GM12878 (cell line): ENCODE measurements at regions not wholly inside any gene's neighbourhood (a gene's known extent, or its start where the extent isn't known, plus 50 kb on each side); places are given as distances from the start of the nearest gene placed in this dataset.

Experiments
- ATAC-seq: fragments of 200-7000 bp; cut with Tn5 transposase; 3 replicates; pipeline ENCODE4 v1.9.1; 2020; ENCODE audit warnings: mild to moderate bottlenecking, moderate library complexity
- BruUV-seq: library from RNA; stranded (reverse); fragments of 400-500 nt; replicated peaks from 2 replicates; lab custom pipeline; 2021; lab: Mats Ljungman, UMichigan
- CTCF ChIA-PET: fragments of 300-600 bp; sonication (Branson Sonifier 250); formaldehyde crosslinking; extraction: SDS; loops from one replicate; lab custom pipeline; 2021; ENCODE audit warnings: inconsistent platforms; lab: Yijun Ruan, JAX
- POLR2A ChIA-PET: fragments of 350-600 bp; formaldehyde crosslinking; extraction: SDS; loops from one replicate; lab custom pipeline; 2021; ENCODE audit warnings: inconsistent platforms; lab: Charles Lee
- RAD21 ChIA-PET: fragments of 300-600 bp; sonication (Branson Sonifier 250); formaldehyde crosslinking; loops from one replicate; lab custom pipeline; 2023; ENCODE audit warnings: antibody characterized with exemption; ENCODE audit not compliant: unreplicated experiment; lab: Charles Lee
- SMC1A ChIA-PET: fragments of 300-600 bp; sonication (Branson Sonifier 250); formaldehyde crosslinking; loops from one replicate; lab custom pipeline; 2023; ENCODE audit not compliant: unreplicated experiment, uncharacterized antibody; lab: Charles Lee
- DNase-seq: peaks from one replicate; pipeline ENCODE4 v3.0.0-alpha.2; 2011; ENCODE audit warnings: low read depth, low spot score
- FAIRE-seq: peaks from 3 replicates; lab custom pipeline; 2011; peaks lifted over from hg19 to GRCh38; lab: Jason Lieb, UNC
- H2AFZ ChIP-seq: 2 replicates; pipeline ENCODE4 v1.6.0; 2011; ENCODE audit warnings: low read depth, low read length, control low read depth; ENCODE audit not compliant: control insufficient read depth
- H3K27ac ChIP-seq: 2 replicates; pipeline ENCODE4 v1.5.1; 2011; ENCODE audit warnings: control low read depth; ENCODE audit not compliant: control insufficient read depth, insufficient read depth
- H3K27me3 ChIP-seq, 2 experiments: replicated peaks in 1 of 2; 2 replicates each; pipeline versions ENCODE4 v1.6.0 to v1.6.1; 2011; ENCODE audit warnings: low read length in 1 of 2; ENCODE audit not compliant: control insufficient read depth in 2 of 2, insufficient read depth in 2 of 2
- H3K36me3 ChIP-seq, 2 experiments: 2 replicates each; pipeline ENCODE4 v1.5.1; 2011; ENCODE audit warnings: low read length in 1 of 2; ENCODE audit not compliant: control insufficient read depth in 2 of 2, insufficient read depth in 2 of 2
- H3K4me1 ChIP-seq: 2 replicates; pipeline ENCODE4 v1.6.1; 2011; ENCODE audit warnings: mild to moderate bottlenecking, low read length, moderate library complexity, mixed read lengths; ENCODE audit not compliant: control insufficient read depth, insufficient read depth
- H3K4me2 ChIP-seq: 2 replicates; pipeline ENCODE4 v1.6.0; 2011; ENCODE audit warnings: control low read depth; ENCODE audit not compliant: control insufficient read depth, insufficient read depth
- H3K4me3 ChIP-seq: fragments of 200-600 bp; sonication (generic); 2 replicates; pipeline ENCODE4 v1.5.1; 2016
- H3K79me2 ChIP-seq: 2 replicates; pipeline ENCODE4 v1.6.0; 2011; ENCODE audit warnings: low read length; ENCODE audit not compliant: control insufficient read depth, insufficient read depth
- H3K9ac ChIP-seq: 2 replicates; pipeline ENCODE4 v1.8.0; 2011; ENCODE audit warnings: low read length, control low read depth, mixed read lengths; ENCODE audit not compliant: control insufficient read depth, insufficient read depth
- H3K9me3 ChIP-seq: replicated peaks from 3 replicates; pipeline ENCODE4 v1.5.1; 2011; ENCODE audit warnings: mild to moderate bottlenecking, low read length; ENCODE audit not compliant: control insufficient read depth, insufficient read depth
- H4K20me1 ChIP-seq: 2 replicates; pipeline ENCODE4 v1.6.0; 2011; ENCODE audit not compliant: control insufficient read depth, insufficient read depth
- EED ChIP-seq: sonication (generic); IDR thresholded peaks from 2 replicates; pipeline ENCODE4 v1.6.1; 2016; ENCODE audit warnings: antibody characterized with exemption, low read depth
- KDM1A ChIP-seq: fragments of 200-600 bp; sonication (generic); IDR thresholded peaks from 2 replicates; pipeline ENCODE4 v1.6.1; 2016; ENCODE audit warnings: borderline replicate concordance
- NBN ChIP-seq: fragments of 450-650 bp; IDR thresholded peaks from 2 replicates; pipeline ENCODE4 v1.6.1; 2016
- TCF3 ChIP-seq: IDR thresholded peaks from 2 replicates; pipeline ENCODE4 v1.6.1; 2012; ENCODE audit warnings: low read depth, mild to moderate bottlenecking, low read length, borderline replicate concordance; ENCODE audit not compliant: insufficient read depth
- ZNF384 ChIP-seq: IDR thresholded peaks from 2 replicates; pipeline ENCODE4 v1.6.1; 2012; ENCODE audit warnings: low read depth, mild to moderate bottlenecking, low read length, improper control_type of control experiment, borderline replicate concordance
- WGBS: methylation state at CpG from one replicate; pipeline ENCODE4 v1.1.6; 2016; ENCODE audit warnings: low lambda C conversion rate; ENCODE audit not compliant: insufficient replicate concordance, insufficient coverage; ENCODE audit errors: missing lambda C conversion rate; 5-methylcytosine and 5-hydroxymethylcytosine counted together
- in situ Hi-C: fragments of 300-500 bp; cut with MboI; formaldehyde crosslinking; loops from 9 replicates; pipeline ENCODE4 v1.14.3; 2018; ENCODE audit warnings: mixed read lengths
- intact Hi-C: fragments of 100-400 bp; cut with micrococcal nuclease; formaldehyde crosslinking; loops from one replicate; pipeline ENCODE4 v1.14.2; 2022; ENCODE audit not compliant: unreplicated experiment
- TF ChIP-seq, protein P1 (sequence below): fragments of 450-650 bp; IDR thresholded peaks from 2 replicates; pipeline ENCODE4 v1.6.1; 2017; ENCODE audit warnings: mild to moderate bottlenecking

DNA sequence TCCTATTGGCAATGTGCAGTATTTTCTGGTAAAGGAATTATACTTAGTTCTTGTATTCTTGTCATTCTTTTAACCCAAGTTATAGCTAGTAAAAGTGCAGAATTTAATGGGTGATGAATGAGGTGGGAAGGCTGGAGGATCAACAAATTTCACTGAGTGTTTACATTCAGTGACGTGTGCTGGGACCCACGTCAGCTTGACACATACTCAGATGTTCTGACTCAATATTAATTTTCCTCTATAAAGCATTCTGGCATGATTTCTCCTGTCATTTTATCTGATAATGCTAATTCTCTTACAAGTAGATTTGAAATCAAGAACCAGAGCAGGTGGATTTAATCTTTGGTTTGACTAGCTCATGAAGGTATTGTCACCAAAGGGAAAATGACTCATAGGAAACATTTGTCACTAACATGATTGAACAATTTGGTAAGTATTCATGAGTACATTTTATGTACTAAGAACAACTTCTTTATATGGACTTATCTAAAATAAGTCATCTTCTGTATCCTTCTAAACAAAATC, 71.0 kb upstream of the SYNPR start:
- Histone ChIP-seq H3K9me3 (no peaks in the 10 kb centered on the region), H2AFZ (no peak overlapping the region), H3K4me3 (no peak overlapping the region), H4K20me1 (no peaks in the 10 kb centered on the region)
- WGBS, result 0% methylated on average over 2 of the region's 2 CpGs
- FAIRE-seq (no peak), DNase-seq (no peak)
- CTCF ChIA-PET, result interaction anchor here (1.5 kb wide), 1 partner anchor 13 kb away, joined by 4 read pairs; no protein-coding TSS in a partner anchor
- TF ChIP-seq ZNF384 (no peak), TCF3 (no peak), KDM1A (no peak), NBN (no peak), EED (no peak)
- TF ChIP-seq, protein P1, sequence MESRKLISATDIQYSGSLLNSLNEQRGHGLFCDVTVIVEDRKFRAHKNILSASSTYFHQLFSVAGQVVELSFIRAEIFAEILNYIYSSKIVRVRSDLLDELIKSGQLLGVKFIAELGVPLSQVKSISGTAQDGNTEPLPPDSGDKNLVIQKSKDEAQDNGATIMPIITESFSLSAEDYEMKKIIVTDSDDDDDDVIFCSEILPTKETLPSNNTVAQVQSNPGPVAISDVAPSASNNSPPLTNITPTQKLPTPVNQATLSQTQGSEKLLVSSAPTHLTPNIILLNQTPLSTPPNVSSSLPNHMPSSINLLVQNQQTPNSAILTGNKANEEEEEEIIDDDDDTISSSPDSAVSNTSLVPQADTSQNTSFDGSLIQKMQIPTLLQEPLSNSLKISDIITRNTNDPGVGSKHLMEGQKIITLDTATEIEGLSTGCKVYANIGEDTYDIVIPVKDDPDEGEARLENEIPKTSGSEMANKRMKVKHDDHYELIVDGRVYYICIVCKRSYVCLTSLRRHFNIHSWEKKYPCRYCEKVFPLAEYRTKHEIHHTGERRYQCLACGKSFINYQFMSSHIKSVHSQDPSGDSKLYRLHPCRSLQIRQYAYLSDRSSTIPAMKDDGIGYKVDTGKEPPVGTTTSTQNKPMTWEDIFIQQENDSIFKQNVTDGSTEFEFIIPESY, result no peak
- TF ChIP-seq, all 136 proteins: peak for 0
- in situ Hi-C loops (no loop called here), intact Hi-C loops (no loop called here)
- ATAC-seq, result no peak
- H3K4me2 ChIP-seq, result no peak overlapping the region
- ChIA-PET RAD21 (no interaction called here), POLR2A (no interaction called here), SMC1A (no interaction called here)
- no peak overlapping the region for H3K9ac ChIP-seq
- H3K27ac ChIP-seq, result no peak overlapping the region
- no TSS peak for BruUV-seq
- H3K4me1 ChIP-seq, result no peaks in the 10 kb centered on the region
- no peaks in the 10 kb centered on the region for H3K27me3 ChIP-seq
- no peaks in the 10 kb centered on the region for H3K36me3 ChIP-seq
- H3K79me2 ChIP-seq, result no peaks in the 10 kb centered on the region
